ENCODE measurements at regions not wholly inside any gene's neighbourhood (a gene's known extent, or its start where the extent isn't known, plus 50 kb on each side); places are given as distances from the start of the nearest gene placed in this dataset.

DNA sequence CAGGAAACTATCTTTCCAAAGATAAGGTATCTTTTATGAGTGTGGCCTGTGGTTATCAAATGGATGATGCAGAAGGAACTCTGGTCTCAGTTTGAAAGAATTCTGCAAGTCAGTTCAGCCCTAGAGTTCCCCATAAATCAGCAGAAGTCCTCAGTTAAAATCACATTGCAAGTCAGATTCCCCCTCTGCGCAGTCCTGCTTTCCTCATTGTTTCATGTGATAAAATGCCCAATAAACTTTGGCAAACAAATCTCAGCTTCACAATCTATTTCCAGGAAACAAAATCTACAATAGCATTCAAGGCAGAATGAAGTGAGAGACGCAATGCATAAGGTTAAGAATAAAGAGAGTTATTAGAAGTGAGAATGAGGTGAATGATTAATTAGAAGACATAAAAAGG is 216.3 kb upstream of the KLHL1 start:
- TF ChIP-seq, protein P1, sequence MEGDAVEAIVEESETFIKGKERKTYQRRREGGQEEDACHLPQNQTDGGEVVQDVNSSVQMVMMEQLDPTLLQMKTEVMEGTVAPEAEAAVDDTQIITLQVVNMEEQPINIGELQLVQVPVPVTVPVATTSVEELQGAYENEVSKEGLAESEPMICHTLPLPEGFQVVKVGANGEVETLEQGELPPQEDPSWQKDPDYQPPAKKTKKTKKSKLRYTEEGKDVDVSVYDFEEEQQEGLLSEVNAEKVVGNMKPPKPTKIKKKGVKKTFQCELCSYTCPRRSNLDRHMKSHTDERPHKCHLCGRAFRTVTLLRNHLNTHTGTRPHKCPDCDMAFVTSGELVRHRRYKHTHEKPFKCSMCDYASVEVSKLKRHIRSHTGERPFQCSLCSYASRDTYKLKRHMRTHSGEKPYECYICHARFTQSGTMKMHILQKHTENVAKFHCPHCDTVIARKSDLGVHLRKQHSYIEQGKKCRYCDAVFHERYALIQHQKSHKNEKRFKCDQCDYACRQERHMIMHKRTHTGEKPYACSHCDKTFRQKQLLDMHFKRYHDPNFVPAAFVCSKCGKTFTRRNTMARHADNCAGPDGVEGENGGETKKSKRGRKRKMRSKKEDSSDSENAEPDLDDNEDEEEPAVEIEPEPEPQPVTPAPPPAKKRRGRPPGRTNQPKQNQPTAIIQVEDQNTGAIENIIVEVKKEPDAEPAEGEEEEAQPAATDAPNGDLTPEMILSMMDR (IDR thresholded peaks at IDR 0.05; ENCODE audit: insufficient read depth, low read length, poor library complexity, severe bottlenecking), result no peak
- no peak for TF ChIP-seq EZH2phosphoT487 (conservative IDR thresholded peaks at IDR 0.05; ENCODE audit: low read length)
